ENCODE measurements at regions not wholly inside any gene's neighbourhood (a gene's known extent, or its start where the extent isn't known, plus 50 kb on each side); places are given as distances from the start of the nearest gene placed in this dataset.
"Not testable (repeated sequence)": the region's sequence is repeated elsewhere in the genome, so short reads cannot be mapped to it uniquely, and the experiment has no call there.

DNA sequence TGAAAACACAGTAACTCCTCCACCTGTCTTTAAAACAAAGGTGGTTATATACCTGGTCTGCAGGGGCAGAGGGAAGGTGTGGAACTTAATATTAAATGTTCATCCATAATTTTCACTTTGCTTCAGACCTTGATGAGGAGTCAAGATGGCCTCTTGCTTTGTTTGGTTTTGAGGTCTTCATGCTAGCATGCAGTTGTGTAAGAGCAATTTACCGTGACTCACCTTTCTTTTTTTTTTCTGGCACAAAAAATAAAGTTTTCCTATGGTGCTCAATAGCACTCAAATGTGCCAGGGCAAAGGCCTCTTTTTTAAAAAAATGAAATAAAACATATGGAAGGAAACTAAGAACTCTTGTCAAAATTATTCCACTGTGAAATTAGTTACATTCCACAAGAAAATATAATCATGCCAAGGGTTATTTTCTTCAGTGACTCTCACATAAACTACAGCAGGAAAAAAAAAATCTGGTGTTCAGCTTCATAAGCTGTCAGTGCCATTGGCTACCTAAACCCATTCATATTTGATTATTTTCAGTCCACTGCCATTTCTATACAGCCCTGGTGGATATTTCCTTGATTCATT lies 128.2 kb downstream of the SLC7A11 start:
- DNase-seq, result no peak

DNA sequence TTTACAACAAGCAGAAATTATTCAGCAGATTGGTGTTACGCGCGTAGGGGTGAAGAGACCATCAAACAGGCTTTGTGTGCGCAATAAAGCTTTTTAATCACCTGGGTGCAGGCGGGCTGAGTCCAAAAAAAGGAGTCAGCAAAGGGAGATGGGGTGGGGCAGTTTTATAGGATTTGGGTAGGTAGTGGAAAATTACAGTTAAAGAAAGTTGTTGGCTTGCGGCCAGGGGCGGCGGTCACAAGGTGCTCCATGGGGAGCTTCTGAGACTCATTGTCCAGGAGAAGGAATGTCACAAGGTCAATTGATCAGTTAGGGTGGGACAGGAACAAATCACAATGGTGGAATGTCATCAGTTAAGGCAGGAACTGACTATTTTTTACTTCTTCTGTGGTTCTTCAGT lies 129.3 kb downstream of the SLC7A11 start:
- DNase-seq, result not testable (repeated sequence)

DNA sequence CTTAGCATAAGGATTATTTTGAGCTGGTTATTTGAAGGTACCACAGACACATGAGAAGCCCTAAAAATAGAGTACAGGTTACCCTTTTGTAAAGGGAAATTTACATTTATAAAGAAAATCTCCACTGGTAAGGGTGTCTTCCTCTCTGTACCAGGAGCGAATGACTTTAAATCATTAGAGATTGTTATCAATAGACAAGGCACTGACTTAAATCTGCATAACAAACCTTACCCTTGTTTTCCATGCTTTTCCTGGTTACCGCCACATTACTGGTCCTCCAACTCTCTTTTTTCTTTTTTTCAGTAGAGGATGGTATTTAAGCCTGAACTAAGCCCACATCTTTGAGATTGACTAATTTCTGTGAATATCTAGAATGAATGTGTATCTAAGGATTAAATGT lies 129.8 kb downstream of the SLC7A11 start:
- DNase-seq, result no peak

DNA sequence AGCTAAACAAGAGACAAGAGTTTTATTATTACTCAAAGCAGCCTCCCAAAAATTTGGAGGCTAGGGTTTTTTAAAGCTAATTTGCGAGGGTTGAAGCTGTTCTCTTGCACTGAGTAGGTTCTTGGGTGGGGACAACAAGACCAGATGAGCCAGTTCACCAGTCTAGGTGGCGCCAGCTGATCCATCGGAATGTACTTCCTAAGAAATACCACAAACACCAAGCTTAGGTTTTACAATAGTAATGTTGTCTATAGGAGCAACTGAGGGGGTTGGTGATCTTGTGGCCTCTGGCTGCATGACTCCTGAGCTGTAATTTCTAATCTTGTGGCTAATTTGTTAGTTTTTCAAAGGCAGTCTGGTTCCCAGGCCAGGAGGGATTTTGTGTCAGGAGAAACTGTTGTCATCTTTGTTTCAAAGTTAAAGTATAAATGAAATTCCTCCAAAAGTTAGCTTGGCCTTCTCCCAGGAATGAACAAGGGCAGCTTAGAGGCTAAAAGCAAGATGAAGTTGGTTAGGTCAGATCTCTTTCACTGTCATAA lies 130.6 kb downstream of the SLC7A11 start:
- no peak for DNase-seq

DNA sequence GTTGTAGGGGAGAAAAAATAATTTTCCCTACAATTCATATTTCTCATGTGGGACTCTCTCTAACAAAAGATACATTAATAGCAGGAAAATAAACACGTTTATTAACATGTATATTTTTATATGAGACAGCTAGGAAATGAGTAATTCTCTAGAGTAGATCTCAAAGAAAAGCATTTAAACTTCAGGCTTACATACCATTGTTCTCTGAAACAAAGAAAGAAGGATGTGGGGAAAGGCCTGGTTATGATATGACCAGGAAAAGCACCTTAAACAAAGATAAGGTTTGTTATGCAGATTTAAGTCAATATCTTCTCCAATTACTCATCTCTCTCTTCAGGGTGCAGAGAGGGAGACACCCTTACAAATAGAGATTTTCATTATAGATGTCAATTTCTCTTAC lies 131.3 kb downstream of the SLC7A11 start:
- no peak for DNase-seq

DNA sequence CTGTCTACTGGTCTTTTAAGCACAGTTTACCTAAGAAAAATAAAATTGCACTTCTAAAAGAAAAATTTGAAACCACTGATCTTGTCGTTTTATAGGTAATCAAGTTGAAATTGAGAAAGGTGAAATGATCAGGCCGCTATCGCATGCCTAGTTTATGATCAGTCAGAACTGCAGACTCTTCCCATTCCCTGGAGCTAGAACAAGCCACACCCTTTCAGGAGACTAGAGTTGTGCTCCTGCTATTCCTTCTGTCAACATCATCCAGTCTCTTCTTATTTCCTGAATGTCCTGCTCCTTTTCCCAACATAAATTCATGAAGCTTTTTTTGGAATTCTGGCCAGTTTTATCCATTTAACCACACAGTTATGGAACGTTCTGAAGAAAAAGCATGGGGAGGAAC lies 135.1 kb downstream of the SLC7A11 start:
- DNase-seq, result no peak

DNA sequence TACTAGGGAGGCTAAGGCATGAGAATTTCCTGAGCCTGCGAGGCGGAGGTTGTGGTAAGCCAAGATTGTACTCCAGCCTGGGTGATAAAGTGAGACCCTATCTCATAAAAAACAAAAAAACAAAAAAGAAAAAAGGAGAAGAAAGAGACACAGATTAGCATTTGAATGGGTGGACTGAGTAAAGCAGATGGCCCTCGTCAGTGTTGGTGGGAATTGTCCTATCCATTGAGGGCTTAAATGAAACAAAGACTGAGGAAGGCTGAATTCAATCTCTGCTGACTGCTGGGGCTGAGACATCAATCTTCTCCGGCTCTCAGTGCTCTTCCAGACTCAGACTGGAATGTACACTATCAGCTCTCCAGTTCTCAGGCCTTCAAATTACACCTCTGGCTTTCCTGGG lies 136.8 kb downstream of the SLC7A11 start:
- DNase-seq, result no peak

DNA sequence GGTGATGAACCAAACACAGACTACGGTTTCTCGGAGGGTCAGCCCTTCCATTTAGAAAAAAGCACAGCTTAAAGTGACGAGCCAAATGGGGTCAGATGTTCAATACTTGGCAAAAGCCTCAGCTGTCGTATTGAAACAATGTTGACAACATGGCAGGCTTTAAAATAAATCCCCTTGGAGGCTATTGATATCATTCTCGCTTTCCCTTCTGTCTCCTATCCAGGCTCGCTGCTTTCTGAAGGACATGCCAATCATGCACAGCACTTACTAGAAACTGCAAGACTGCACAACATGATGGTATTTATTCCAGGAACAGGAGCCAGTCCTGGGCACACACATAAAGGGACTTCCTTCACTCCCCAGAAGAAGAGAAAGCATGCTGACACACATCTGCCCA lies 137.9 kb downstream of the SLC7A11 start:
- no peak for DNase-seq

DNA sequence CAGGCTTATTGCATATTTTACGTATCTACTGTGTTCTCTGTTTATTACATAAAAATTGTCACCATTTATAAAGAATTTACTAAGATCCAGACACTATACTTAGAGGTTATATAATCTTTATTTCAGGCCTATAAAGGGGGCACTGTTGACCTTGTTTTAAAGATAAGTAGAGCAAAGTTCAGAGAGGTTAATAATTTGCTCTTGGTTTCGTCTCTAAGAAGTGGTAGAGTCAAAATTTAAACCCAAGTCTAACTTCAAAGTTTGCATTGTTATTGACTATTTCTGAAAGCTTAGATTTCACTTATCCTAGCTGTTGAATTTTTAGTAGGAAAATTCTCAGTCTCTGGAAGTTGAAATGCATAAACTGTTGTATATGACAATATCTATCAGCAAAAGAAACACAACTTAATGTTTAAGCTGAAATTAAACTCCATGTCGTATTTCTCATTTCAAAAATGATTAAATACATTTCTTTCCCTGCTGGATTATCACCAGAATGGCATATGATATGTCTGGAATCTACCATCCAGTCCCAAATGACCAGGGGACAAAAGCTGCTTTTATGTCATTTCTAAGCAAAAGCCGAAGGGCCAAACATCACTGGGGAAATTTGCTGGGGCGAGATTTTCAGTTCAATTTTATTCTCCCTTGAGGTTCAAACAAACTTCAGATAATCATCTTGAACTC lies 138.4 kb downstream of the SLC7A11 start:
- no peak for DNase-seq

DNA sequence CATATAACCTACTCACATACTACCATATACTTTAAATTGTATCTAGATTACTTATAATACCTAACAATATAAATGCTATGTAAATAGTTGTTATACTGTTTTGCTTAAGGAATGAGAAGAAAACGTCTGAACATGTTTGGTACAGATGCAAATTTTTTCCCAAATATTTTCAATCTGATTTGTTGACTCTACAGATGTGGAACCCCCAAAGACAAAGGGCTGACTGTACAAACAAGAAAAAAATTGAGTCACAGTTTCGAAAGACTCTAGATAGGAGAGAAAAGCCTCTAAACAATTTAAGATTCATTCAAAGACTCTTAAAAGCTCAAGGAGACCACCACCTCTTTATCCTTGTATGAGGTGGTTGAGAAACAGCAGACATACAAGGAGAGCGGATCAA lies 142.8 kb downstream of the SLC7A11 start:
- DNase-seq, result no peak

DNA sequence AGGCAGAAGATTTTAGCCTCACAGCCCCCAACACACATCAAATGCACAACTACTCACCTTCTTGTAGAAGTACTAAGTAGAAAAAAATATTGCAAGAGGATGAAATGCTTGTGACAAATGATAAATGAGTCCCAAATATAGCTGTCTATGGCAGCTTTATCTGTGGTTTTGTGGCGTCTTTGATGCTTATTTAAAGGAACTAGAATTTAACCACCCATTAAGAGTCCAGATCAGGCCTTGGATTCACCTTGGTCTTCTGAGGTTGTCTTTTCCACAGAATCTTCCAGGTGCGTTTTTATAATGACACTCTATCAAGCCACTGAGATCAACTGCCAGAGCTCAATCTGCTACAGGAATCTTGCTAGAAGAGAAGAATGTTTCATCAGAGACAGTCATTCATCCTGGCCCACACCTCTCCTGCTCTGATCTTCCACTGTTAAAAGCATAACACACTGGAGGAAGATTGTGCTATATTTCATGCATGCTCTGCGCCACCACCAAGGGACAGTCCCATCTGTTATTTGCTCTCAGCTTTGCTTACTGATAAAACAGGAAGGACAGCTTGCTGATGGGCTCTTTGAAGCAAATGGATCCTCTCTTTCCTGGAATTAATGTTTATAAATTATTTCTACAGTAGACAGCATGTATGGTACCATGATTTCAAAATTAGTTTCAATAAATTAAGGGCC lies 144.1 kb downstream of the SLC7A11 start:
- DNase-seq, result no peak

DNA sequence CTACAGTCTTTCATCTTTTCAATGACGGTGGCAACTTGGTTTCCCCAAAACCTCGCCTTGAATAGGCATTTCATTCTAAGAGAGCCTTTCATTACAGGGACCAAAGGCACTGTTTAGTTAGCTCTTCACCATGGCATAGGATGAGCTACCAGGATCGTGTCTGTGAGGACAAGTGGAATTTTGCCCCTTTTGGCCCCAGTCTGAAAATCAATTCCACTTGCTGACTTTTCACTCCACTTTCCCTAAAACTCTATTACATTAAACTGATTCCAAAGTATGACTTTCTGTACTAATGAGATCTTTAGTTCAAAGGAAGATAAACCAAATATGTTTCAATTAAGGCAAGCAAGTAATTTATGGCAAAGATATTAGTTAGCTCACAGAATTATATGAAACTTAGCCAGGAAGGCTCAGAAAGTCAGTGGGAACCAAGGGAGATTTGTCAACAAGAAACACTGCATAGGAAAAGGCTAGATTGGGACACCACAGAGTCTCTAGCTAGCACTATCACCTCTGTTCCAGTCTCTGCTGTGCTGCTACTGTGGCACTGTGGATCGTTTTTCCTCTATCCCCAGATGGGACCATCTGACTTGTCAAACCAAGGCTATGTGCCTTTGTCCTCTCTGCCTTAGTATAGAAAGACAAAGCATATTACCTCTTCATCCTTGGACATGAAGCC lies 145.6 kb downstream of the SLC7A11 start:
- no peak for DNase-seq

DNA sequence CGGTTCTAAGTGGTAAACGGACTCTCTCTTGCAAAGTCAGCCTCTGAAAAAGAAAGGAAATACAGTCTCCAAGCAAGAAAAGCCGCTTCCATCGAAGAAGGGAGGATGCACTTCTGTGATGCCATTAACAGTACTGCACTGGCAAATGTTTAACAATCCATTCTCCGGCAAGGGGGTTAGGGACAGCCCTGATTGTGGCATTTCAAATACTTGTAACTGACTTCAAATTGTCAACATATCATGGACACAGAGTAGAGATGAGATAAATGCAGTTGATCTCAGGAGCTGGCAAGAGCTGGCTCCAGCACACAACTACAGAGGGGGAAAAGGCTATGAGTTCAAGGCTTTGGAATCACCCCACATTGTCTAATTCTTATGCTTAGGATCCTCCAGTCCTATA lies 146.8 kb downstream of the SLC7A11 start:
- no peak for DNase-seq

DNA sequence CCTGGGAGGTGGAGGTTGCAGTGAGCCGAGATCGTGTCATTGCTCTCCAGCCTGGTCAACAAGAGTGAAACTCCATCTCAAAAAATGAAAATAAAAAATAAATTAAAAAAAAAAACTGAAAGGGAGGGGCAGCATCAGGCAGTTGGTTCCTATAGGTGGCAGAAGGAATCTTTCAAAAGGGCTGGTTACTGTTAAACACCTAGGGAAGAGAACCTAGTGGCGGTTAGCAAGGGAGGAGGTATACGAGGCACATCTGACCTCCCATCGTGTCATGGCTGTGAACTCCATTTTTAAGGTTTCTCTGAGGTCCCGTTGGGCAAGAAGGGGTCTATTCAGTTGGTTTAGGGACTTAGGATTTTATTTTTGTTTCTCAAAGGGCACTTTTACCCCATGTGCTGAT lies 150.1 kb downstream of the SLC7A11 start:
- no peak for DNase-seq

DNA sequence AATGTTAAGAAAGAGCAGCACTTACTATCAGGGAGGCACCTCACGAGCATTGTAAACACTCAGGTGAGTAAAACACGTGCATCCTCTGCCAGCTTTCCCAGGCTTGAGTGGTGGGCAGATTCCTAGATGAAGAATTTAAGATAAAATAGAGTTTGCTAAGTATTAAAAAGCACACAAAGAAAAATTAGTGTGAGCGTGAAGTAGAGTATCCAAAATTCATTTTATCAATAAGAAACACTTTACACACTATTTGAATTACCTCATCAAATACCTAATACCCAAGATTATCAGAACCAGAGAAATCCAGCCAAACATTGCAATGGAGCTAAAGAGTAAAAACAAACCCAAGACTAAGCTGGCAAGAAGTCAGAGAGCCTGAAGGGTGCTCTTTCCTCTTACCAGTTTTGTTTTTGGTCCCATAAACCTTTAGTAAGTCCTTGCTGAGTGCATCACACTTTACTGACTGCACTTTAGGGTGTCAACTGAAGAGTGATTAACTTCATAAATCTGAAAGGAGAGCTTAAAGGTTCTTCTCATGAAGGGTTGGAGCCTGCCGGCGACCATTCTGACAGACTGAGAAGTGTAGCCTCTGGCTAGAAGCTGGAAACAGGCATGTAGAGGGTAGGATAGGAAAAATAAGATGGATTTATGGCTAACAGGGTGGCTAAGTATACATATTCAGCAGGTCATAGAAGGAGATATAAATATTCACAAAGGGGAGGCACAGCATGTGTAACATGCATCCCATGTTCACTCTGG lies 151.1 kb downstream of the SLC7A11 start:
- no peak for DNase-seq

DNA sequence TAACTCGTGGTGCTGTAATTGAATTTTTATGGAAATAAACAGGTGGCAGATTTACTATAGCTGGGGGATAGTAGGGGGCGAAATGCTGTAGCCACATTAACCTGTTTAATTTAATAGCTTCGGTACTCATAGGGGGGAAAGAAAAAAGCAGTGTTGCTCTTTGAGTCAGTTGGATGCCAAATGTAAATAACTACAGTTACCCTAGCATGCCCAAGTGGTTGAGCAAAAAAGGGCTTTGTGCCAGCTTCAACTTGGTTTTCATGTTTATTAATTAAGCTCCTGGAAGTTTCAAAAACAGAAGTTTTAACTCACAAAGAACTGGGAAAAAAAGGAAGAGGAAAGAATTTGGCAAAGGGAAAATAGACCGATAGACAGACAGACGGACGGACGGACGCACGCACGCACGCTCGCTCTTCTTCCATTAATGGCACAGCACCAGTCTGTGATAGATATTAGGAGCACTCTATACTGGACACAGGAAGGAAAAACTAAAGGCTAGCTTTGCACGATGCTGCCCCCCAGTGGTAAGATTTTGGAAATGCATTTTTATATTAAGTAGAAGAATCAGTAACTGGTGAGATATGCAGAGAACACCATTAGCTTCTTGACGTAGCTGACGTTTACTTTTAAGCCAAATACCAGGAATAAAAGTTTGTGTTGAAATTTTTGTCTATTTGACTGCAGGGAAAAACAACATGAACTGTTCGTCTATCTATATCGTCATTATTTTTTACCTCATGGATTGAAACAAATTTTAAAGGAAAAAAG lies 151.8 kb downstream of the SLC7A11 start:
- peak; percentile 79 for DNase-seq

DNA sequence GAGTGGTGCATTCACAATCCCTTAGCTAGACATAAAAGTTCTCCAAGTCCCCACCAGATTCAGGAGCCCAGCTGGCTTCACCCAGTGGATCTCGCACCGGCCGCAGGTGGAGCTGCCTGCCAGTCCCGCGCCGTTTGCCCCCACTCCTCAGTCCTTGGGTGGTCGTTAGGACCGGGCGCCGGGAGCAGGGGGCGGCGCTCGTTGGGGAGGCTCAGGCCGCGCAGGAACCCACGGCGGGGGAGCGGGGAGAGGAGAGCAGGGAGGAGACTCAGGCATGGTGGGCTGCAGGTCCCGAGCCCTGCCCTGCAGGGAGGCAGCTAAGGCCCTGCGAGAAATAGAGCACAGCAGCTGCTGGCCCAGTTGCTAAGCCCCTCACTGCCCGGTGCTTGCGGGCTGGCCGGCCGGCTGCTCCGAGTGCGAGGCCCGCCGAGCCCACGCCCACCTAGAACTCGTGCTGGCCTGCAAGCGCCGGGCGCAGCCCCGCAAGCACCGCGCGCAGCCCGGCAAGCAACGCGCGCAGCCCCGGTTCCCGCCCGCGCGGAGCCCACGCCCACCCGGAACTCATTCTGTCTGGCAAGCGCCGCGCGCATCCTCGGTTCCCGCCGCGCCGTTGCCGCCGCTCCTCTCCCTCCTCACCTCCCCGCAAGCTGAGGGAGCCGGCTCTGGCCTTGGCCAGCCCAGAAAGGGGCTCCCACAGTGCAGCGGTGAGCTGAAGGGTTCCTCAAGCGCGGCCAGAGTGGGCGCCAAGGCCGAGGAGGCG lies 153.5 kb downstream of the SLC7A11 start:
- DNase-seq, result no peak

DNA sequence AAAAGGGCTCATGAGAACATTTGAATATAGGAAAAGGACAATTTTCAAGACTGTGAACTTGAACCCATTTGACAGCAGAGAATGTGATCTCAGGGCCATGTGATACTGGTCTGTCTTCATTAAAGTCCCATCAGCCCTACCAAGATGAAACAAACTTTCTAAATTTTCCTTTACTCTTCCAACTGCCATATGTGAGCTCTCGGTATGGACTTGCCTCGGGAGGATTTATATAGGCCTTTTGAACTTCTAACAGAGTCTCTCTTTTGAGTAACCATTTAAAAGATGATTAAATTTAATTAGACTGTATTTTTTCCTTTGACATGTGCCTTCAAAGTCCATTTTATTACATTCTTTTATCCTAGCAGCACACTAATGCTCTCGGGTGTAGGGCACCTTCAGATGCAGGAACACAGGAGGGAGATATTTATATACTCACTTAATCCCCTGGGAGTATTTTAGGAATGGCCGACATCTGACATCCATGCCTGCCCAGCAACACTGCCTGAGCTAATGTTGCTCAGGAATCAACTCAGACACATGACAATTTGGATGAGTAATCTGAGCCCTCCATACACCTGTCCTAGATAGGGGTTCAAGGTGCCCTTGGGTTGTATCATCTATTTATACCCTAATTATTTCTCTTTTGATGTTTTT lies 155.0 kb downstream of the SLC7A11 start:
- no peak for DNase-seq

DNA sequence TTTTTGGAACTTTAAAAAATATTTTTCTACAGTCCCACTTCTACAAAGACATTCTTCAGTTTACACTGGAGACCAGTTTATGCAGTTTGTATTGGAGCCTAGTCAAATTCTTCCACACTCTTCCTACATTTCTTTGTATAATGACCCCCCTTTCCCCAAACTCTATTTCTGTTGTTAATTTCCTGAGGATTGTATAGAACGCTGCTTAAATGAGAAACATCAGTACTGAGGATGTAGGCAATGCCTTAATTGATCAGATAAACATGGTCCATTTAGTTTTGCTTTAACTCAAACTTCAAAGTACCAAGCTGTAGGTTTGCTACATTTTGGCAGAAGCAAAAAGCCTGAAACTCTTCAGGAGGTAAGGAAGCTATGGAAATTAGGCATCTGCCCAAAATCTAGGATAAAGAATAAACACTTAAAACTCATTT lies 155.5 kb downstream of the SLC7A11 start:
- no peak for DNase-seq

DNA sequence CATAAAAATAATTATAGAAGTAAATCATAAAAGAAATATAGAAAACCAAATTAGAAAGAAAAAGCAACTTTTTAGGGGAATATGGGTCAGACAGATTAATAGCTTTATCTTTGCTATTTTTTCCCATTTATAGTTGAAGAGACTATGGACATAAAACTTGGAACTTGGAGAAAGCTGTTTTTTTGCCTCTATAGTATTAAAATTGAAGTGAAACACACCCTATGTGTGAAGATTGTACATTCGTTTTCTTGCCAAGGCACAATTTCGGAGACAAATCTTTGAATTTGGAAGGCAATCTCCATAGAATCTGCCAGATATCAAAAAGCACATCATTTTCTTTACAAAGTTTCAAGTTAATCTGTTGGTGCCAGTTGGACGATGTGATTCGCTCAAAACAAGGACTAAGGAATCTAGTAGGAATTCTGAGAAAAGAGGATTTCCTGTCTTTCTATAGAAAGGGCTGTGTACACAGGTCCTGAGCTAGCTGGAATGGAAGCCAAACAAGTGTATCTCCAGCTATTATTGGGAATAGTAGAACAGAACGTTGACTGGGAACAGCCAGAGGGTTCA lies 156.3 kb downstream of the SLC7A11 start:
- no peak for DNase-seq

Data from hematopoietic multipotent progenitor cell treated with erythropoietin and hydrocortisone succinate and interleukin-3 and kit ligand, for 8 days (in vitro differentiated cells).